ENCODE measurements at regions not wholly inside any gene's neighbourhood (a gene's known extent, or its start where the extent isn't known, plus 50 kb on each side); places are given as distances from the start of the nearest gene placed in this dataset.
"Not testable (repeated sequence)": the region's sequence is repeated elsewhere in the genome, so short reads cannot be mapped to it uniquely, and the experiment has no call there.

GRCh38 chr12:46553911-46554310 is 181.3 kb upstream of the SLC38A2 start:
- intact Hi-C loops (cut with micrococcal nuclease): no loop called here

- intact Hi-C loops (cut with micrococcal nuclease): no loop called here
Measured at GRCh38 chr12:46553266-46553665, 180.7 kb upstream of the SLC38A2 start.

- intact Hi-C loops (cut with micrococcal nuclease): no loop called here
Measured at GRCh38 chr12:46550266-46550879, 177.8 kb upstream of the SLC38A2 start.

GRCh38 chr12:46549527-46550265 is 177.1 kb upstream of the SLC38A2 start:
- intact Hi-C loops (cut with micrococcal nuclease): loop anchor here (1.0 to 5.0 kb wide), 3 partner anchors 25 to 332 kb away; no protein-coding TSS in a partner anchor

GRCh38 chr12:46548605-46549071 is 176.1 kb upstream of the SLC38A2 start:
- intact Hi-C loops (cut with micrococcal nuclease): loop anchor here (1.0 to 5.0 kb wide), 4 partner anchors 24 to 331 kb away; partner anchors contain the start of gene SLC38A2

GRCh38 chr12:46547421-46548354 is 175.1 kb upstream of the SLC38A2 start:
- intact Hi-C loops (cut with micrococcal nuclease): loop anchor here (1.0 to 5.0 kb wide), 4 partner anchors 31 to 330 kb away; partner anchors contain the start of gene SLC38A2

DNA sequence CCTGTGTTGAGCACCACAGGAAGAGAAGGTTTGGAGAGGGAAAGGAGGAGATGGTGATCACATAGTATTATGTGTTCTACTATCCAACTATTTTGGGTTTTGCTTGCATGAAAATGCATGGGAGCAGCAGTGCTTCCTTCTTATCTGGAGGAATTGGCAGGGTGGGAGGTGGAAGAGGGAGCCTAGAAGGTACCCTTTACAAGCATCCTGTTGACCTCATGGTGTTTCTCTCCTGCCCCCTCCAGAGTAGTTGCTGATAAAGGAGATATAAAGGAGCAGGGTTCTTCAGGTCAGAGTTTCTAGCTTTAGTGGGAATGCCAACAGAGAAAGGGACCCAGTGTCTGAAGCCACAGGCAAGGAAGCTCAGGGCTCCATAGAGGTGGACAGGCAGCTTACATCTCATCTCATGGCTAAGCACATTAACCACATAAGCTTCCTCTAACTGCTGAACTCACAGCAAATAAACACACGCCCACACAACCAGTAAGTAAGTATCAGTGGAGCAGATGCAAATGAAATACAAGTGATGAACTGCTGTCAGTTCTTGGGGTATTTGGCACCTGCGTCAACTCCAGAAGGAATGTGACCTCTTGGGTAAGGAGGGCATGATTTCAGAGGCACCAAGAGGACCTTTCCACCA is 174.2 kb upstream of the SLC38A2 start:
- intact Hi-C loops (cut with micrococcal nuclease): loop anchor here (1.0 to 5.0 kb wide), 4 partner anchors 30 to 329 kb away; no protein-coding TSS in a partner anchor

DNA sequence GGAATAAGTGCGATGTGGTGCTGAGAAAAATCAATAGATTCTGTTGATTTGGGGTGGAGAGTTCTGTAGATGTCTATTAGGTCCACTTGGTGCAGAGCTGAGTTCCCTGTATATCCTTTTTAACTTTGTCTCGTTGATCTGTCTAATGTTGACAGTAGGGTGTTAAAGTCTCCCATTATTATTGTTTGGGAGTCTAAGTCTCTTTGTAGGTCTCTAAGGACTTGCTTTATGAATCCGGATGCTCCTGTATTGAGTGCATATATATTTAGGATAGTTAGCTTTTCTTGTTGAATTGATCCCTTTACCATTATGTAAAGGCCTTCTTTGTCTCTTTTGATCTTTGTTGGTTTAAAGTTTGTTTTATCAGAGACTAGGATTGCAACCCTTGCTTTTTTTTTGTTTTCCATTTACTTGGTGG is 170.8 kb upstream of the SLC38A2 start:
- intact Hi-C loops (cut with micrococcal nuclease): not testable (repeated sequence)

GRCh38 chr12:46538976-46539375 is 166.4 kb upstream of the SLC38A2 start:
- intact Hi-C loops (cut with micrococcal nuclease): no loop called here

DNA sequence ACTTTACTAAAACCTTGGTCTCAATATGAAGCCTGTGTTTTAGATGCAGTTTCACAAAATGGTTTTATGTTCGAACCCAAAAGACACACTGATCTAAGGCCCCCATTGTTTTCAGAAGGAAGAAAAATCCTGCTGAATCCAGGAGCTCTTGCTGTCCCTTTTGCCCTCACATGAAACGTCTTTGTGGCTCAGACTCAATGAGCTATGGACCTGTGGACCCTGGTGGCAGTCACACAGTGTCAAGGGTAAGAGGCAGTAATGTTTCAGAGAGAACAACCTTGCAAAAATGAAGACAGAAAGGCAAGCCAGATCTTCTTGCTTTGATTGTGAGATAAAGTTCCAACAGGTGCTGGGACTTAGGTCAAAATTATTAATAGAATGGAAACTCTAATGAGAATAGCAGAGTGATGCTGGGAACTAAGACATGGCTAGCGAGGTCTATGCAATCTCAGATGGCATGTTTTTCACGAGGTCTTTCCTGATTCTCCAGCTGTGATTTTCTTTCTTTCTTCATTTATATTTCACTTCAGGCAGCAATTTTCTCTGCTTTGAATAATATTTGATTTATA is 164.9 kb upstream of the SLC38A2 start:
- intact Hi-C loops (cut with micrococcal nuclease): no loop called here

DNA sequence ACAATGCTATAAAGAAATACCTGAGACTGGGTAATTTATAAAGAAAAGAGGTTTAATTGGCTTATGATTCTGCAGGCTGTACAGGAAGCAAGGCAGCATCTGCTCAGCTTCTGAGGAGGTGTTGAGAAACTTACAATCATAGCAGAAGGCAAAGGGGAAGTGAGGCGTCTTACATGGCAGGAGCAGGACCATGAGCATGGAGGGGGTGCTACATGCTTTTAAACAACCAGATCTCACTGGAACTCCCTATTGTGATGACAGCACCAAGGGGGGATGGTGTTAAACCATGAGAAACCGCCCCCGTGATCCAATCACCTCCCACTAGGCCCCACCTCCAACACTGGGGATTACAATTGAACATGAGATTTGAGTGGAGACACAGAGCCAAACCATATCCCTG is 163.7 kb upstream of the SLC38A2 start:
- intact Hi-C loops (cut with micrococcal nuclease): not testable (repeated sequence)

GRCh38 chr12:46535907-46536306 is 163.3 kb upstream of the SLC38A2 start:
- intact Hi-C loops (cut with micrococcal nuclease): no loop called here

- intact Hi-C loops (cut with micrococcal nuclease): no loop called here
Measured at GRCh38 chr12:46535376-46535775, 162.8 kb upstream of the SLC38A2 start.

DNA sequence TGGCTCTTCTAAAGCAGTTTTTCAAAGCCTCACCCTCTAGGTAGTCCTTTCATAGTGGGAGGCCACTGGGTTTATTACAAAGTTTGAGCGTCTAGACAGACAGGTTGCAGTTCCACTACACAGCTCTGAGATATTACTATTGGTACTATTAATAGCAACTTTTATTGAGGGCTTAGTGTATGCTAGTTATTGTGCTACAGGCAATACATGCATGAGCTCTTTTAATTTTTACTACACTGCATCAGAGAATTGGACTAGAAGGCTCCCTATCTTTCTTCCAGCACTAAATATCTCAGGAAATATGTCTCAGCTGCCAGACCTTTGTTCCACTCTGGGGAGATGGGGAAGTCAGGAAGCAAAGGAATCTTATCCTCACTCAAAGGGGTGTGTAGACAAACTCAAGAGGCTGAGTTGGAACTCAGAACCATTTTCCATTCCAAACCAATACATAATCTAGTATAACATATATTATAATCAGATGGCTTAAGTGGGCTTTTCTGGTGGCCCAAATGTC is 161.8 kb upstream of the SLC38A2 start:
- intact Hi-C loops (cut with micrococcal nuclease): no loop called here

DNA sequence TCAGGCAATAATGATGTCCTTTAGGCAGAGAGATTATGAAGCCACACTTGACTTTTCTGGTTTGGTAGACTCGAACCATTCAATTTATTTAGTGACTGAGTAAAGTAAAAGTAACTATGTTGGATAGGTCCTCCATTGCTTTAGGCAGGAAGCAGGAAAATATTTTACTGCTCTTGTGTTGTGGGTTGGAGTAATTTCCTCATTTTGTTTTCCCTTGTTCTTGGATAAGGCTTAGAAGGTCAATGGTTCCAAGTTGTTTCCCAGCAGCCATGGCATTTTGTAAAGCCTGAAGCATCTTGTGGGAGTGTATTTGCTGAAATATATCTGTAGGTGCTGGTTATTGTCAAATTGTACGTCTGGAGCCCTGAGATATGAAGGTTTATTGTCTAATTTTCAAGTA is 161.2 kb upstream of the SLC38A2 start:
- intact Hi-C loops (cut with micrococcal nuclease): no loop called here

GRCh38 chr12:46531804-46532203 is 159.2 kb upstream of the SLC38A2 start:
- intact Hi-C loops (cut with micrococcal nuclease): no loop called here

DNA sequence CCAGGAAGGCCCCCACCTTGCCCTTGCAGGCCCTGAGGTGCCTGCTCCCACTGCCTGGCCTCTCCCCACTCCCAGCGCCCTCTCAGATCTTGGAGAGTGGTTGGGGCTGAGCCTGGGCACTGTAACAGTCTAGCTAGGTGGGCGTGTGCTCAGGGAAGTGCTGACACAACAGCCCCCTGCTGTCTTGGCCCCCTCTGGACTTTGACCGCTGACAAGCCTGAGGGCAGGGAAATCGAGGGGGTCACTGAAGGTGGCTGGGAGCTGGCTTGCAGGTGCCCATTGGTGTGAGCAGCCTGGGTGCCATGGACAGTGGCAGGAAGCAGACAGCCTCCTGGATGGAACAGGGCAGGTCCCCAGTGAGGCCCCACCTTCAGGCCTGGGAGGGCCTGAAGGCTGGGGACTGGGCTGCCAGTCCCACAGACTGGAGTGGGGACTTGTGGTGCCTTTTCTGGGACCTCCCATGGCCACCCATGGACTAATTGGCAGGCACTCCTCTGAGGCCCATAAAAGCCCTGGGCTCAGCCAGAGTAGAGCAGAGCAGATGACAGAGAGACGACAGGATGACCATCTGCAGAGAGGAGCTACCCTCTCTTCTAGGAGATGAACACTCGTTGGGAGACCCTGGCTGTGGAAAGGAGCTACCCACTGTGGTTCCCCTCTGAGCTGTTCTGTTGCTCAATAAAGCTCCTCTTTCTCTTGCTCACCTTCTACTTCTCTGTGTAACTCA is 158.6 kb upstream of the SLC38A2 start:
- intact Hi-C loops (cut with micrococcal nuclease): no loop called here

GRCh38 chr12:46530373-46531056 is 157.9 kb upstream of the SLC38A2 start:
- intact Hi-C loops (cut with micrococcal nuclease): no loop called here

- intact Hi-C loops (cut with micrococcal nuclease): no loop called here
Measured at GRCh38 chr12:46526233-46526632, 153.7 kb upstream of the SLC38A2 start.

Data from T-helper 2 cell treated with Interferon-gamma antibody and Interleukin-4, amounts not matched to agents 100 ng/mL and 5 ng/mL, for 36 hours (primary cell).